NT2/D1 (cell line): ENCODE measurements at regions not wholly inside any gene's neighbourhood (a gene's known extent, or its start where the extent isn't known, plus 50 kb on each side); places are given as distances from the start of the nearest gene placed in this dataset.
"Not testable (repeated sequence)": the region's sequence is repeated elsewhere in the genome, so short reads cannot be mapped to it uniquely, and the experiment has no call there.

ENCODE experiments used
- DNase-seq: peaks from one replicate; pipeline ENCODE4 v3.0.0-alpha.2; 2011; ENCODE audit warnings: low read depth, low spot score
- H3K27me3 ChIP-seq: 2 replicates; pipeline ENCODE4 v1.6.0; 2011; ENCODE audit warnings: mild to moderate bottlenecking; ENCODE audit not compliant: insufficient read length, insufficient read depth
- H3K36me3 ChIP-seq: 2 replicates; pipeline ENCODE4 v1.6.1; 2011; ENCODE audit warnings: mild to moderate bottlenecking, low read length, mixed read lengths; ENCODE audit not compliant: insufficient read depth, insufficient read length
- H3K4me1 ChIP-seq: 2 replicates; pipeline ENCODE4 v1.5.1; 2011; ENCODE audit not compliant: insufficient read depth, insufficient read length
- H3K4me3 ChIP-seq: 2 replicates; pipeline ENCODE4 v1.5.1; 2011; ENCODE audit warnings: low read depth; ENCODE audit not compliant: insufficient read length
- H3K9ac ChIP-seq: 2 replicates; pipeline ENCODE4 v1.6.0; 2011; ENCODE audit warnings: low read depth; ENCODE audit not compliant: insufficient read length
- H3K9me3 ChIP-seq: 2 replicates; pipeline ENCODE4 v1.5.1; 2011; ENCODE audit warnings: mild to moderate bottlenecking, low read length; ENCODE audit not compliant: insufficient read depth
- SUZ12 ChIP-seq: IDR thresholded peaks from 2 replicates; pipeline ENCODE4 v1.6.1; 2011; ENCODE audit not compliant: insufficient read length, insufficient read depth; ENCODE audit errors: extremely low read depth
- YY1 ChIP-seq: IDR thresholded peaks from 2 replicates; pipeline ENCODE4 v1.6.1; 2011; ENCODE audit not compliant: insufficient read length, insufficient read depth
- ZNF274 ChIP-seq: IDR thresholded peaks from 2 replicates; pipeline ENCODE4 v1.6.1; 2011; ENCODE audit warnings: mild to moderate bottlenecking, low read depth, low read length

GRCh38 chr7:118863966-118864365, 639.5 kb downstream of the ANKRD7 start:
- Histone ChIP-seq H3K9ac (no peak overlapping the region), H3K4me1 (no peaks in the 10 kb centered on the region), H3K36me3 (no peaks in the 10 kb centered on the region), H3K27me3 (no peaks in the 10 kb centered on the region), H3K9me3 (no peaks in the 10 kb centered on the region; the same call in 1 of the 2 replicates), H3K4me3 (no peak overlapping the region)
- TF ChIP-seq SUZ12 (no peak), ZNF274 (no peak), YY1 (no peak)
- DNase-seq, result no peak

GRCh38 chr7:118867860-118868259, 643.4 kb downstream of the ANKRD7 start:
- H3K9me3 ChIP-seq, result no peaks in the 10 kb centered on the region
- H3K27me3 ChIP-seq, result no peaks in the 10 kb centered on the region
- H3K36me3 ChIP-seq, result no peaks in the 10 kb centered on the region
- H3K9ac ChIP-seq, result no peak overlapping the region
- TF ChIP-seq ZNF274 (no peak), SUZ12 (no peak), YY1 (no peak)
- no peaks in the 10 kb centered on the region for H3K4me1 ChIP-seq
- DNase-seq, result no peak
- no peak overlapping the region for H3K4me3 ChIP-seq

- not testable (repeated sequence) for H3K36me3 ChIP-seq, DNase-seq, H3K27me3 ChIP-seq, H3K9ac ChIP-seq, H3K9me3 ChIP-seq, H3K4me3 ChIP-seq, H3K4me1 ChIP-seq
Observed at GRCh38 chr7:118869141-118869540, 644.6 kb downstream of the ANKRD7 start.

- no peaks in the 10 kb centered on the region for H3K9me3 ChIP-seq
- TF ChIP-seq YY1, result no peak
- no peak for TF ChIP-seq ZNF274
- no peak for TF ChIP-seq SUZ12
- H3K4me1 ChIP-seq, result no peaks in the 10 kb centered on the region
- peak; percentile 27 for DNase-seq
- H3K4me3 ChIP-seq, result no peak overlapping the region
- no peak overlapping the region for H3K9ac ChIP-seq
- H3K27me3 ChIP-seq, result no peaks in the 10 kb centered on the region
- H3K36me3 ChIP-seq, result no peaks in the 10 kb centered on the region
Observed at GRCh38 chr7:118870187-118870586, 645.7 kb downstream of the ANKRD7 start.

- DNase-seq, result no peak
- Histone ChIP-seq H3K36me3 (no peaks in the 10 kb centered on the region), H3K9ac (no peak overlapping the region), H3K4me1 (no peaks in the 10 kb centered on the region), H3K27me3 (no peaks in the 10 kb centered on the region), H3K9me3 (no peaks in the 10 kb centered on the region), H3K4me3 (no peak overlapping the region)
- no peak for TF ChIP-seq SUZ12
Observed at GRCh38 chr7:118872568-118872967, 648.1 kb downstream of the ANKRD7 start.

GRCh38 chr7:118877187-118877586, 652.7 kb downstream of the ANKRD7 start:
- H3K27me3 ChIP-seq, result no peaks in the 10 kb centered on the region
- H3K9me3 ChIP-seq, result no peaks in the 10 kb centered on the region; the same call in 1 of the 2 replicates
- H3K9ac ChIP-seq, result no peak overlapping the region
- H3K4me3 ChIP-seq, result no peak overlapping the region
- no peaks in the 10 kb centered on the region for H3K36me3 ChIP-seq
- TF ChIP-seq SUZ12 (no peak), YY1 (no peak), ZNF274 (no peak)
- H3K4me1 ChIP-seq, result no peaks in the 10 kb centered on the region
- DNase-seq, result no peak

- Histone ChIP-seq H3K27me3 (no peaks in the 10 kb centered on the region), H3K4me3 (no peak overlapping the region), H3K36me3 (no peaks in the 10 kb centered on the region), H3K9ac (no peak overlapping the region), H3K4me1 (no peaks in the 10 kb centered on the region), H3K9me3 (no peaks in the 10 kb centered on the region; the same call in 1 of the 2 replicates)
- DNase-seq, result no peak
- TF ChIP-seq ZNF274, result no peak
- no peak for TF ChIP-seq YY1
- TF ChIP-seq SUZ12, result no peak
Observed at GRCh38 chr7:118878336-118878735, 653.8 kb downstream of the ANKRD7 start.

GRCh38 chr7:118898284-118898683, 673.8 kb downstream of the ANKRD7 start:
- no peaks in the 10 kb centered on the region for H3K9me3 ChIP-seq
- no peak for TF ChIP-seq YY1
- no peak for TF ChIP-seq SUZ12
- no peak for TF ChIP-seq ZNF274
- no peak overlapping the region for H3K9ac ChIP-seq
- DNase-seq, result no peak
- no peaks in the 10 kb centered on the region for H3K4me1 ChIP-seq
- H3K4me3 ChIP-seq, result no peak overlapping the region
- H3K36me3 ChIP-seq, result no peaks in the 10 kb centered on the region
- no peaks in the 10 kb centered on the region for H3K27me3 ChIP-seq
